ENCODE measurements at regions not wholly inside any gene's neighbourhood (a gene's known extent, or its start where the extent isn't known, plus 50 kb on each side); places are given as distances from the start of the nearest gene placed in this dataset.

DNA sequence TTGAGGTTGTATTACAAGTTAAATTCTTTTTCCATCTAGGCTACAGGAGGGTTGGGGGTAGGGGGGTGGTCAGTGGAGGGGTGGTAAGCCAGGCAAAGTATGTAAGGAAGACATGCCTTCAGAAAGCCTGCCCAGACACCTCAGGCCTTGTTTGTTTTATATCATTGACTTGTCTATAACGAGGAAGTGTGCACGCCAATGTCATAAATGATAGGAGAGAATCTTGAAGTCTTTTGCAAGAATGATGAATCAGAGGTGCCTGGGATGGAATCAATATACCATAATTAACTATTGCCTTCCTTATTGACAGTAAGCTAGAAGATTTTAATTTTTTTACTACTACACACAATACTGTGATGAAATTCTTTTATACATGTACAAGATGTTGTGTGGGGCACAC, 90.7 kb downstream of the SEC61B start:
- Histone ChIP-seq H3K36me3 (ENCODE audit: control insufficient read depth, insufficient read depth, low read length) (no peaks in the 10 kb centered on the region), H3K4me3 (ENCODE audit: low read depth, low read length) (no peak overlapping the region), H3K27me3 (ENCODE audit: control insufficient read depth, insufficient read depth, low read length) (no peaks in the 10 kb centered on the region)
- no peak for FAIRE-seq
- TF ChIP-seq, protein P1, sequence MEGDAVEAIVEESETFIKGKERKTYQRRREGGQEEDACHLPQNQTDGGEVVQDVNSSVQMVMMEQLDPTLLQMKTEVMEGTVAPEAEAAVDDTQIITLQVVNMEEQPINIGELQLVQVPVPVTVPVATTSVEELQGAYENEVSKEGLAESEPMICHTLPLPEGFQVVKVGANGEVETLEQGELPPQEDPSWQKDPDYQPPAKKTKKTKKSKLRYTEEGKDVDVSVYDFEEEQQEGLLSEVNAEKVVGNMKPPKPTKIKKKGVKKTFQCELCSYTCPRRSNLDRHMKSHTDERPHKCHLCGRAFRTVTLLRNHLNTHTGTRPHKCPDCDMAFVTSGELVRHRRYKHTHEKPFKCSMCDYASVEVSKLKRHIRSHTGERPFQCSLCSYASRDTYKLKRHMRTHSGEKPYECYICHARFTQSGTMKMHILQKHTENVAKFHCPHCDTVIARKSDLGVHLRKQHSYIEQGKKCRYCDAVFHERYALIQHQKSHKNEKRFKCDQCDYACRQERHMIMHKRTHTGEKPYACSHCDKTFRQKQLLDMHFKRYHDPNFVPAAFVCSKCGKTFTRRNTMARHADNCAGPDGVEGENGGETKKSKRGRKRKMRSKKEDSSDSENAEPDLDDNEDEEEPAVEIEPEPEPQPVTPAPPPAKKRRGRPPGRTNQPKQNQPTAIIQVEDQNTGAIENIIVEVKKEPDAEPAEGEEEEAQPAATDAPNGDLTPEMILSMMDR (IDR thresholded peaks at IDR 0.05; ENCODE audit: insufficient read depth, low read length, severe bottlenecking): no peak
- peak; percentile 62 for DNase-seq (ENCODE audit: low read depth)

DNA sequence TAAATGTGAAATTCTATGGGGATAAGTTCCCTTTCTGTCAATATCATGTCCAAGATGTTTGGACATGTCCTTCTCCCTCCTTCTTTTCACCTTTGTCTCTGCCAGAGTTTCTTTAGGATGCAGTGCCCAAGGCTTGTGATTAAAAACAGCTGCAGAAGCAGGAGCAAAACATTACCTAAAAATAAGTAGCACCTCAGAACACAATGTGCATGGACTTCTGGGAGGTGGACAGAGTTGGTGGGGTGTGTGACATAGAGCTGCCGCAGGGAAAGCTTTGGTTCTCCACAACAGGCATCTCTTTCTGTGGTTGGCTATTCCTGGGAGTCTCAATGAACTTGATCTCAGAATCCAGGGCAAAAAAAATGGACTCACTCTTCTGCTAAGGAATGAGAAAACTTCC, 97.0 kb downstream of the SEC61B start:
- FAIRE-seq (peak; percentile 81), DNase-seq (ENCODE audit: low read depth) (no peak)
- no peak overlapping the region for H3K4me3 ChIP-seq (ENCODE audit: low read depth, low read length)
- H3K36me3 ChIP-seq (ENCODE audit: control insufficient read depth, insufficient read depth, low read length): no peaks in the 10 kb centered on the region
- TF ChIP-seq, protein P1 (IDR thresholded peaks at IDR 0.05; ENCODE audit: insufficient read depth, low read length, severe bottlenecking): no peak
- H3K27me3 ChIP-seq (ENCODE audit: control insufficient read depth, insufficient read depth, low read length): peaks cover 2% of the 10 kb centered on the region

DNA sequence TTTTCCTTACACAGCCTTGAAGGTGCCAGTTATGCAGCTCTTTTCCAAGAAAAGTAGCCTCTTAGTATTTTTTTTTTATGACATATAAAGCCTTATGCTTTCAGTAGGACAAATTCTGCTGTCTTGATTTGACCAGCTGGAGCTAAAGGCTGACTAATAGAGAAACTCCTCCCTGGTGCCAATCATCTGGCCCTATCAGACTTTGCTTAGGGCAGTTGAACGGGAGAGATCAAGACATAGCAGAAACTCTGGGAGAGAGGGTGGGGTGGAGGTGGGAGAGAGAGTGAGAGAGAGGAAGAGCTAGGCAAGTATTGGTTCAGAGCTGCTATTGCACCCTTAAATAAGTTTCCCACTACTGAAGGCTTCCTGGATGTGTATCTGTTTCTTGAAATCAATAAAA, 100.2 kb downstream of the SEC61B start:
- FAIRE-seq (no peak), DNase-seq (ENCODE audit: low read depth) (no peak)
- TF ChIP-seq, protein P1 (IDR thresholded peaks at IDR 0.05; ENCODE audit: insufficient read depth, low read length, severe bottlenecking): no peak
- no peak overlapping the region for H3K4me3 ChIP-seq (ENCODE audit: low read depth, low read length)
- H3K36me3 ChIP-seq (ENCODE audit: control insufficient read depth, insufficient read depth, low read length): no peaks in the 10 kb centered on the region
- peaks cover 2% of the 10 kb centered on the region for H3K27me3 ChIP-seq (ENCODE audit: control insufficient read depth, insufficient read depth, low read length)

DNA sequence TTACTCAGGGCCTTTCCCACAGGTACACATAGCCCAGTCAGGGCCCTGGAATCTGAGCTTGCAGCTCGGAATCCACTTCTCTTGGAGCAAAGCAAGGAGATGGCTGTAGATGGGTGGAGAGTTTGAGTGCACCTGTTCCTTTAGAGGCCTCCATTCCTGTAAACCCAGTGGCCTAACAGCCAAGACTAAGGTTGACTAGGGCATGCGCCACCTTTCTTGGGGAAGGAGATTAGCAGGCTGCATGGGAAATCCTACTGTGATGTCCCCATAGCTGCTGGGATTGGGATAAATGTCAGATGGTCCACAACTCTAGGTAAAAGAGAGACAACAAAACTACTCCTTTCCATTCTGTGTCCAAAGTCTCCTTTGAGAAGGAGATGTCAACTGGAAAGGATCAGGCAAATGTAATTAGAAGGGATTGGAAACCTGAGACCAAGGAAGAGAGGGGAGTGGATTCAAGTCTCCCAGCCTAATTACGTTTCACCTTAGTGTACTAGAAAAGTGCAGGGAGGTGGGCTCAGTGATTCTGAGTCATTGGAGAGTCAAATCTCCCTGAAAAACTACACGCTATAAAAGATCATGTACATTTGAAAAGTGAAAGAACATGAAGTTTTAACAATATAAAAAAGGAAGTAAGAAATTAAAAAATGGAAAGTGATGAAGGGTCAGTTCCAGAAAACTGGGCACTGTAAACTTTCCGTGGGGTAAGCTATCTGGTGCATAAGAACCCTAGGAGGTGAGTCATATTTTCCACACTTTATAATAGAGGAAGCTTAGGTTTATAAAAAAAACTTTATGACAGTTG, 104.2 kb downstream of the SEC61B start:
- no peaks in the 10 kb centered on the region for H3K36me3 ChIP-seq (ENCODE audit: control insufficient read depth, insufficient read depth, low read length)
- peaks cover 2% of the 10 kb centered on the region for H3K27me3 ChIP-seq (ENCODE audit: control insufficient read depth, insufficient read depth, low read length)
- DNase-seq (ENCODE audit: low read depth): no peak
- TF ChIP-seq, protein P1 (IDR thresholded peaks at IDR 0.05; ENCODE audit: insufficient read depth, low read length, severe bottlenecking): no peak
- FAIRE-seq: no peak
- no peak overlapping the region for H3K4me3 ChIP-seq (ENCODE audit: low read depth, low read length)

DNA sequence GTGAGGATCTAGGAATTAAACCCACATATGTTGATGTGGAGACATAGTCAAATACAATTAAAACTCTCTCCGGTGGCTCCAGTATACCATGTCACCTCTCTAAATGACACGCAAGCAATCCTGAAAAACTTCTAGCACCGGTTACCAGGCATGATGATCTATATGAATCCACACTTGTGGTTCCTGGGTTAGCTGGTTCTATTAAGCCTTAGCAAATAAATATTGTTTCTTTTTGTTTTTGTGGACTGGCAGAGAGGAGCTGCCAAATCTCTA, 104.8 kb downstream of the SEC61B start:
- Histone ChIP-seq H3K36me3 (ENCODE audit: control insufficient read depth, insufficient read depth, low read length) (no peaks in the 10 kb centered on the region), H3K4me3 (ENCODE audit: low read depth, low read length) (no peak overlapping the region), H3K27me3 (ENCODE audit: control insufficient read depth, insufficient read depth, low read length) (no peaks in the 10 kb centered on the region)
- DNase-seq (ENCODE audit: low read depth) (no peak), FAIRE-seq (no peak)
- TF ChIP-seq, protein P1 (IDR thresholded peaks at IDR 0.05; ENCODE audit: insufficient read depth, low read length, severe bottlenecking): no peak

DNA sequence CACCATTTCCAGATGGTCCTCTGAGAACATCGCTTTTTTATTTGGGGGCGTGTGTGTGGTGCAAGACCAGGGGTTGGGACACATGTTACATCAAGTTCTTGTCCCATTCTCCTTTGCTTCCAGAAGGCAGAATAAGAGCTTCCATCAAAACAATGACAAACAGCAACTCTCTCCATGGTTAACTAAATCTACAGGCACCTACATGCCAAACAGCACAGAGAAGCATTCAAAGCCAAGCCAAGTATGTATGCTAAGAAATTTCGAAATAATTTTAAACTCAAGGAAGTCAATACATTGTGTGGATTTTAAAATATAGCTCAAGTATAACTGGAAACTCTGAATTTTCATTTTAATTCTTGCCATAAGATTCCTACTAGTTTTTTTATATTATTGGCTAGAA, 105.6 kb downstream of the SEC61B start:
- no peaks in the 10 kb centered on the region for H3K36me3 ChIP-seq (ENCODE audit: control insufficient read depth, insufficient read depth, low read length)
- H3K4me3 ChIP-seq (ENCODE audit: low read depth, low read length): no peak overlapping the region
- FAIRE-seq: no peak
- TF ChIP-seq, protein P1 (IDR thresholded peaks at IDR 0.05; ENCODE audit: insufficient read depth, low read length, severe bottlenecking): no peak
- no peaks in the 10 kb centered on the region for H3K27me3 ChIP-seq (ENCODE audit: control insufficient read depth, insufficient read depth, low read length)
- peak; percentile 55 for DNase-seq (ENCODE audit: low read depth)

Data from bronchial epithelial cell (primary cell).